ENCODE measurements at regions not wholly inside any gene's neighbourhood (a gene's known extent, or its start where the extent isn't known, plus 50 kb on each side); places are given as distances from the start of the nearest gene placed in this dataset.

DNA sequence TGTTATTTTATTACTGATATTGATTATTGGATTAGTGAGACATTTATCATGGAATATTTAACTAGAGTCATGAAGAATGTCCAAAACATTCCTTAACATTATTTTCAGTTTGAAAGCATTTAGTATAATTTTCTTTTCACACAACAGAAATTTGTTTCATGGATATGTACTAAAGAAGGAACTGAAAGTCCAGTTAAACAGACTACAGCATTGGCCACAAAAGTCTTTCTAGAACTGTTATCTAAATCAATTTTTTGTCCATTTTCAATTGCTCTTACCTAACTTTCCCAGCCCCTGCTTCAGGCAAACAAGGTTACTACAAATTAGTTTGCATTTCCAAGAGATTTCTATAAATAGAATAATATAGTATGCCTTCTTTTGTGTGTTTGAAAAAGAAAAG is 1018.0 kb upstream of the PCDH20 start:
- TF ChIP-seq POLR2A (IDR thresholded peaks at IDR 0.05; ENCODE audit: low read depth) = no peak
- TF ChIP-seq CTCF (IDR thresholded peaks at IDR 0.05) = no peak
- no peak for TF ChIP-seq POLR2AphosphoS5 (IDR thresholded peaks at IDR 0.05)

All from esophagus muscularis mucosa (tissue), 3 donors.